Heart right ventricle (tissue), 16 donors: ENCODE measurements at regions not wholly inside any gene's neighbourhood (a gene's known extent, or its start where the extent isn't known, plus 50 kb on each side); places are given as distances from the start of the nearest gene placed in this dataset.

ENCODE experiments used
- ATAC-seq, 8 donors: fragments of 200-7000 bp; cut with Tn5 transposase; one replicate each; pipeline ENCODE4 v1.9.1; 2020; ENCODE audit warnings: mild to moderate bottlenecking in 8 of 8, moderate library complexity in 8 of 8, moderate number of reproducible peaks in 1 of 8
- DNase-seq, 2 donors: peaks; one replicate each; pipeline ENCODE4 v3.0.0-alpha.2; 2020
- H3K27ac ChIP-seq, 10 donors: fragments of 200-600 bp; sonication (generic) in 2 of 10; one replicate each; pipeline versions ENCODE4 v1.5.0 to v1.8.0; 2020 to 2022; ENCODE audit warnings: mild to moderate bottlenecking in 3 of 10
- H3K27me3 ChIP-seq, 7 donors: fragments of 200-600 bp; one replicate each; pipeline ENCODE4 v1.8.0; 2021 to 2022; ENCODE audit warnings: mild to moderate bottlenecking in 2 of 7
- H3K36me3 ChIP-seq, 9 donors: fragments of 200-600 bp; sonication (generic) in 1 of 9; one replicate each; pipeline versions ENCODE4 v1.5.0 to v1.8.0; 2020 to 2022; ENCODE audit warnings: mild to moderate bottlenecking in 2 of 9
- H3K4me1 ChIP-seq, 9 donors: fragments of 200-600 bp; sonication (generic) in 1 of 9; one replicate each; pipeline versions ENCODE4 v1.5.0 to v1.8.0; 2020 to 2022; ENCODE audit warnings: mild to moderate bottlenecking in 4 of 9
- H3K4me3 ChIP-seq, 10 donors: fragments of 200-600 bp; sonication (generic) in 2 of 10; one replicate each; pipeline versions ENCODE4 v1.5.0 to v1.8.0; 2020 to 2022; ENCODE audit warnings: mild to moderate bottlenecking in 7 of 10, moderate library complexity in 2 of 10
- H3K9me3 ChIP-seq, 11 donors: fragments of 200-600 bp in 10 of 11; sonication (generic) in 2 of 11; one replicate each; pipeline versions ENCODE4 v1.5.0 to v1.8.0; 2013 to 2022; ENCODE audit warnings: mild to moderate bottlenecking in 2 of 11, control low read depth in 1 of 11, moderate library complexity in 1 of 11
- WGBS, 2 donors: extraction: QIAGEN DNeasy Blood & Tissue Kit; methylation state at CpG; one replicate each; pipeline ENCODE4 v1.1.7; 2013; ENCODE audit warnings: inconsistent platforms in 1 of 2; 5-methylcytosine and 5-hydroxymethylcytosine counted together
- intact Hi-C, 10 donors: fragments of 100-400 bp; cut with DNase I; formaldehyde crosslinking; loops; one replicate each; pipeline versions ENCODE4 v1.11.1 to v1.14.2; 2022
- TF ChIP-seq, protein P1 (sequence below), 9 donors: fragments of 200-600 bp; sonication (generic) in 2 of 9; IDR thresholded peaks; one replicate each; pipeline versions ENCODE4 v1.5.0 to v1.8.0; 2021 to 2022; ENCODE audit warnings: antibody characterized with exemption in 9 of 9, mild to moderate bottlenecking in 5 of 9, moderate library complexity in 1 of 9
- donor health status: Arrhythmogenic right ventricular cardiomyopathy.
- donor health status: ischemic (EF 13 %, LVEDD 7.1; RV severe dilation, severe dysfunction).
- donor health status: healthy with polysubstance abuse.
- donor health status: DM: no; HTN: yes; CAD: no.
- donor health status: DM: no; HTN: no; CAD: no.
- donor health status: ischemic (EF 25% LVEDD 6.9; RV normal size, moderate dysfunction).
- donor health status: ischemic (EF 25% LVEDD 5.7; RV mildly dilated, moderate dysfunction).
- donor health status: healthy.
- donor health status: DM: yes; HTN: yes; CAD: no.
- donor health status: Ischemic cardiomyopathy.
- donor health status: ischemic (EF 35%, LVEDD 5.7; RV mildly dilated, moderate dysfunction).
- donor health status: nonischemic (EF 11% LVEDD 7.7; RV severe dilation, severe dysfunction).
- donor health status: DM: yes; HTN: yes; CAD: no.
- donor health status: PGD.
- donor health status: ischemic (EF 29% LVEDD 5.4; RV normal size, mild dysfunction).
- donor health status: nonischemic (EF 23%, LVEDD 6.1; RV moderate dilation, normal function).

DNA sequence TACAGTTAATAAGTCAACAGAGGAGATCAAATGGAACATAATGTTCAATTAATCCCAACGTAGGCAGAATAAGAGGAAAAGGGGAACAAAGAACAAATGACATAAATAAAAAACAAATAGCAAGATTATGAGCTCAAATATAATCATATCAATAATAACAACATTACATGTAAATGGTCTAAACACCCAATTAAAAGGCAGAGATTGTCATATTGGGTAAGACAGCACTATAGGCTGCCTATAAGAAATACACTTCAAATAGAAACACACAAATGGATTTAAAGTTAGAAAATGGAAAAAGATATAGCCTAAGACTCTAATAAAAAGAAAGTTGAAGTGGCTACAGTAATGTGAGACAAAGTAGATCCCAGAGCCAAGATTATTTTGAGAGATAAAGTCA lies 126.4 kb upstream of the PTER start:
- Histone ChIP-seq H3K9me3 (peaks cover 0 to 31% (median 6%) of the 10 kb centered on the region in 11 donors), H3K4me3 (no peak overlapping the region), H3K4me1 (no peaks in the 10 kb centered on the region), H3K27ac (no peak overlapping the region), H3K36me3 (no peaks in the 10 kb centered on the region), H3K27me3 (no peaks in the 10 kb centered on the region)
- DNase-seq = no peak
- WGBS, 2 donors = 48 to 51% methylated on average over 1 of the region's 1 CpG
- intact Hi-C loops = no loop called here
- ATAC-seq = no peak
- TF ChIP-seq, protein P1, sequence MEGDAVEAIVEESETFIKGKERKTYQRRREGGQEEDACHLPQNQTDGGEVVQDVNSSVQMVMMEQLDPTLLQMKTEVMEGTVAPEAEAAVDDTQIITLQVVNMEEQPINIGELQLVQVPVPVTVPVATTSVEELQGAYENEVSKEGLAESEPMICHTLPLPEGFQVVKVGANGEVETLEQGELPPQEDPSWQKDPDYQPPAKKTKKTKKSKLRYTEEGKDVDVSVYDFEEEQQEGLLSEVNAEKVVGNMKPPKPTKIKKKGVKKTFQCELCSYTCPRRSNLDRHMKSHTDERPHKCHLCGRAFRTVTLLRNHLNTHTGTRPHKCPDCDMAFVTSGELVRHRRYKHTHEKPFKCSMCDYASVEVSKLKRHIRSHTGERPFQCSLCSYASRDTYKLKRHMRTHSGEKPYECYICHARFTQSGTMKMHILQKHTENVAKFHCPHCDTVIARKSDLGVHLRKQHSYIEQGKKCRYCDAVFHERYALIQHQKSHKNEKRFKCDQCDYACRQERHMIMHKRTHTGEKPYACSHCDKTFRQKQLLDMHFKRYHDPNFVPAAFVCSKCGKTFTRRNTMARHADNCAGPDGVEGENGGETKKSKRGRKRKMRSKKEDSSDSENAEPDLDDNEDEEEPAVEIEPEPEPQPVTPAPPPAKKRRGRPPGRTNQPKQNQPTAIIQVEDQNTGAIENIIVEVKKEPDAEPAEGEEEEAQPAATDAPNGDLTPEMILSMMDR (IDR thresholded peaks at IDR 0.05) = no peak

DNA sequence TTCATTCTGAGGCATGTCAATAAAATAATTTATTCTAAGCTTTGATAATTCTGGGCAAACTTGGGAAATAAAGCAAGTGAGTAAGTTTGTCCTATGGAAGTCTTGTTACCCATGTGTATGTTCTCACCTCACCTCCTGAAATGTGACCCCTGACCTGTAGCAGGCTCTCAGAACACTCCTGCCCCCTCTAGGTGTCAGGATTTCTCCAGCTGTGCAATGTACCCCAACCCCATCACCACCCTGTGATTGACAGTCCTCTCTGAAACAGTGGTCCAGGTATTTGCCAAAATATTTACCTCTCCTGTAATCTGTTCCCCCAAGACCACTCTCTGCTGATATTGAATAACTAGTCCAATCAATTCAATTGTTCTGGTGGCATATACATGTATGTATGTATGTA lies 122.6 kb upstream of the PTER start:
- Histone ChIP-seq H3K27me3 (no peaks in the 10 kb centered on the region), H3K4me1 (no peaks in the 10 kb centered on the region), H3K9me3 (peaks cover 0 to 19% (median 6%) of the 10 kb centered on the region in 11 donors), H3K36me3 (no peaks in the 10 kb centered on the region), H3K27ac (no peak overlapping the region), H3K4me3 (no peak overlapping the region)
- intact Hi-C loops = no loop called here
- TF ChIP-seq, protein P1 (IDR thresholded peaks at IDR 0.05) = peak in 1 of 9 donors; percentile 9
- no peak for ATAC-seq
- no peak for DNase-seq

DNA sequence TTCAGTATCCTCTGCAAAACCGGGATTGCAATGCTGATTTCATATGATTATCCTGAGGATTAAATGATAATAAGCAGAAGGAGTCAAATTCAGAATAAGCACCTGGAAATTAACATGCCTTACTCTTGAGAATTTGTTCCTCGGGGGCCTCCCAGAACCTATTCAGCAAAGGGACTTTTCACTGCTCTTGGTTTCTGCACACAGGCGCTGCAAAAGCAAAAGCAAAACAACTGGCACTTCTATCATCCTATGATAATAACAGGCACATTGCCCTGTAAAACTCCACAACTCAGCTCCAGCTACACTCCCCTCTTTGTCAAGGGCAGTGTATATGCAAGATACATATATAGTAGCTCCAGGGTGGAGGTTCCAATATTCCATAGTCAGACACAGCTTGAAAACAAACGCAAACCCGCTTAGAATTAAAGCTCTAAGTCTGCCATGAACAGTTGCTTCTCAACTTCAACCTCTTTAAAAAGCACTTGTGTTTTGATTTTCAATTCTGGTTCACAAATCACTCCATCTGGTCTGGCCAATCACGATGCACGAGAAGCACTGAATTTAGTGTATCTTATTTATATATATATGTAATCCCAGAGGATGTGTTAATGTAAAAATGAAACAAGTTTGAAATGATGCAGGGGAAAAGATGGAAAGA lies 119.9 kb upstream of the PTER start:
- Histone ChIP-seq H3K4me3 (no peak overlapping the region), H3K4me1 (no peaks in the 10 kb centered on the region), H3K27me3 (no peaks in the 10 kb centered on the region), H3K27ac (no peak overlapping the region), H3K36me3 (no peaks in the 10 kb centered on the region), H3K9me3 (no peaks in the 10 kb centered on the region)
- ATAC-seq (no peak), DNase-seq (no peak)
- TF ChIP-seq, protein P1 (IDR thresholded peaks at IDR 0.05) = no peak
- 84 to 85% methylated on average over 7 of the region's 7 CpGs for WGBS, 2 donors
- intact Hi-C loops = no loop called here

DNA sequence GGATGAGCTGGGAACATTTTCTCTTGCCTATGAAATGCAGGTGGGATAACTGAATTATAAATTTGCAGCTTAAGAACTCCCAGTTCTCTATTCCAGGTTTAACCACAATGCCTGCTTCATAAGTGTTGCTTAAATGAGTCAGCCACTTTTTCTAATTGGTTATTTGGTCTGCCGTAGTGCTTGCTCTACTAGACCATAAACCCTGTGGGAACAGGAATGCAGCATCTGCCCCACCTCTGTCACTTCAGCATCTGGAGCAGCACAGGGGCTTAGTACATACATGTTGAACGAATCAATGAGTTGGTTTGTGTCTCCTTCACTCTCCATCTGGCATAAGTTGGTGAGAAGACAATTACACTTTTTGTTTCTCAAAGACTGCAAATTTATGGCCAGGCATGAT lies 95.2 kb upstream of the PTER start:
- no peak overlapping the region for H3K27ac ChIP-seq
- no peak for ATAC-seq
- no peak overlapping the region for H3K4me3 ChIP-seq
- no peaks in the 10 kb centered on the region for H3K4me1 ChIP-seq
- H3K27me3 ChIP-seq = peaks cover 0 to 4% (median 0%) of the 10 kb centered on the region in 7 donors
- H3K36me3 ChIP-seq = no peaks in the 10 kb centered on the region
- peaks cover 0 to 6% (median 0%) of the 10 kb centered on the region in 11 donors for H3K9me3 ChIP-seq
- TF ChIP-seq, protein P1 (IDR thresholded peaks at IDR 0.05) = no peak
- intact Hi-C loops = no loop called here
- no peak for DNase-seq
- 73 to 75% methylated on average over 2 of the region's 2 CpGs for WGBS, 2 donors
